RPMI7951 (cell line): ENCODE measurements at regions not wholly inside any gene's neighbourhood (a gene's known extent, or its start where the extent isn't known, plus 50 kb on each side); places are given as distances from the start of the nearest gene placed in this dataset.

ENCODE experiments used
- DNase-seq: peaks from one replicate; pipeline ENCODE4 v3.0.0-alpha.2; 2012; ENCODE audit warnings: low read depth

DNA sequence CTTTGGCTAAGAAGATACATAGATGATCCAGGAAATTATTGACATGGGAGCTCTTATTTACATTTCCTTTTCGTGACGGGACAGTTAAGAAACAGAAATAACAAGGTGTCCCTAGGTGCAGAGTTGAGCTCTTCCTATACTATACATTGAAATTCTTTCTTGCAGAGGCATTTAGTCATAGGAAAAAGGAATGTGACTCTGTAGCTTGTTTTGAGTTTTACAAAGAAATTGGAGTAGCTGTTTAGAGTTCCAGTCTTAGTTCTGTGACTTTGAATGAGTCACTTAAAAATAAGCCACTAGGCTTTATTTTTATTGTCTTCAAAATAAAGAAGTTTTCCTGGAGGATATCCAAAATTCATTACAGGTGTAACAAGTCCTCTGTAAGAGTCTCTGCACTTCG lies 723.5 kb upstream of the SGO1 start:
- DNase-seq, result no peak

GRCh38 chr3:20905210-20905805 lies 719.3 kb upstream of the SGO1 start:
- no peak for DNase-seq

GRCh38 chr3:20904671-20905070 lies 718.7 kb upstream of the SGO1 start:
- DNase-seq, result no peak

- no peak for DNase-seq
Measured at GRCh38 chr3:20898962-20899361, 713.0 kb upstream of the SGO1 start.

DNA sequence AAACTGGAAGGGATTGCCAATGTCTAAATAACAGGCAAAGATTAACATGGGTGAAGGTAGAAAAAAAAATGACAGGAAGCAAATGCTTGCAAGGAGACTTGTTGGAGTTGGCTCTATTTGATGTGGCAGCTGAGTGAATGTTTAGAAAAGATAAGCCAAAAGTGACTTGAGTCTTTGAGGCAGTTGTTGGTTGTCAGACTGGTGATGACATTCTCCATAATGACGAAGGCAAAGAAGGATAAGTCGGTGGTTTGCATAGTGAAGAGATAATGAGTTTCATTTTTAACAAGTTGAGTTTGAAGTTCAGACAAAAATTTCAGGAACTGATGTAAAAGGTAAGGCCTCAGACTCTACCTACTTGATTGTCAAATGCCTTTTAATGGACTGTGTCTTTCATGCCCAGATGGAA lies 704.1 kb upstream of the SGO1 start:
- no peak for DNase-seq

DNA sequence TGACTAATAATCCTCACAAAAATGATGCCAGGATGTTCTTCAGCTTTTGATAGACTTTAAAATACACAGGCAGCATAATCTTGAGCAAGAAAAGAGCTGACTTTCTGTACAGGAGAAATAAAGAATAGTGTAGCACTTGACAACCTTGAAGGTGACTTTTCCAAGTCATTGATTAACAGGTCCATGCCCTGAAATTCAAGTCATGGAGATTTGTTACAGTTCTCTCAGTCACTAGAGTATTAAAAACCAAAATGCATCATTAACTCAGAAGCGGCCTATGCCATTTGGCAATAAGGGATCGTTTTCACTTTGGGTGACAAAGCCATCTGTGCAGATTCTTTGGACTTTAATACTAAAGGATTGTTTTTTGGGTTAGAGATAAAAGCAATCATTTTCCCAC lies 692.7 kb upstream of the SGO1 start:
- DNase-seq, result no peak

DNA sequence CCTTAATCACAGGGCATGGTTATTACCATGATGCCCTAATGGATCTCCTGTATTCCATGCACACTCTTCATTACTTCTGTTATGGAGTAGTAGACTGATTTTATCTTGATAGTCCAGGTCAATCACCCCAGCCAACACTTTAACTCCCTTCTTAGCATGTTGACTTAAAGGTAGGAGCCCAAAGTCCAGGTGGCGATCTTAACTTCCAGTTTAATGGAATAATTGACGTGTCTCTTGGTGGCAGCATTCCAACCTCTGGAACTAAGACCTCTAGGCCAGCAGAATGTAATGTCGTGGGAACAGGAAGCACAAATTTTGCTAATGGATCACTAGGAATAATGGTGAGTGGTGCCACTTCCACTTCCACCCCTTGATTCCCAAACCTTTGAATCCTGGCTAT lies 687.2 kb upstream of the SGO1 start:
- no peak for DNase-seq

- DNase-seq, result no peak
Measured at GRCh38 chr3:20870106-20870899, 684.3 kb upstream of the SGO1 start.

DNA sequence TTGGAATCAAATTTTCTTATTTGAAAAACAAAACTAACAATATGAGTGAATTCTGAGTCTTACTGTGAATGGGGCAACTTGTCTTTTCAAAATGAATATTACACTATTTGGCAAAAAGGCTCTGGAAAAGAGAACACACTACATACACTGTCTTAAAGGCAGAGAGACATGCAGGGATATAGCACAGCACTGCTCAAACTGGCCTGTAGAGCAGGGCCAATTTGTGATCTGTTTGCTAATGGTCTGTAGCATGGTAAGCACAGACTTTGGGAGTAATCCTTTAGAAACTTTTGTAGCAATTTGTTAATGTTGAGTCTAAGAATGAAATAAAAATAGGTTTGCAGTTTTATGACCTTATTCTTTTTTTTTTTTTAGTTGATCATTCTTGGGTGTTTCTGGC lies 679.8 kb upstream of the SGO1 start:
- DNase-seq, result no peak

DNA sequence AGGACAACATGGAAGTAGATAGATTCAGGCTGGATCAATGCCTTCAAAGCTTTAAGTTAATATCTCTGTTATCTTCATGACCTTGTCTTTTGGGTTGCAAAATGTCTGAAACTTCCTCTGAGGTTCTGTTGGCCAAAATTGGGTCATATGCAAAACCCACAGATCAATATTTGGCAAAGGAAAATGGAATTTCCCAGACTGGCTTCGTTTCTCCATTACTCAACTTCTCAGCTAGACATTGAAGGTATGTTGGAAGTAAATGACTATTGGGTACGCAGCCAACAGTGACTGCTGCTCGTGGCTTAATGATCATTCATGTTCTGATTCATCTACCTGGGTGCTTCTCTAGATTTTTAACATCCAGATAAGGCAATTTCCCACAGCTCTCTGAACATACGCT lies 675.4 kb upstream of the SGO1 start:
- no peak for DNase-seq

- DNase-seq, result no peak
Measured at GRCh38 chr3:20857636-20858035, 671.6 kb upstream of the SGO1 start.

DNA sequence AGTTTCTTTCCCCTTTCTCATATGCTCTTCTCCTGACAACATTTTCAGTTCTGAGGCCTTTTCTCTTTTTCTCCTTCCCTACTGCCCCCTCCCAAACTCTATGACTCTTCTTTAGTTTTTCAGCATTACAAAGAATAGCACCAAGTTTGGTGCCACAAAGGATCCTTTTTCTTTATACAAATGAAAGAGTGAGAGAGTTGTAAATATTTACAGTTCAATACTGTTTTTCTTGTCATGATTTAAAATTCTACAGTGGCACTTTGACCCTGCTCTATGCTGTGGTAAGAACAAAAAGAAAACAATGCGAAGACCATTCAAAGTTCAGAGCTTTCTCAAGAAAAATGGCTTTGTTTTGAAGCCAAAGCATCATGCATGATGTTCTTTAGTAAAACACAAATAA lies 667.9 kb upstream of the SGO1 start:
- DNase-seq, result no peak

DNA sequence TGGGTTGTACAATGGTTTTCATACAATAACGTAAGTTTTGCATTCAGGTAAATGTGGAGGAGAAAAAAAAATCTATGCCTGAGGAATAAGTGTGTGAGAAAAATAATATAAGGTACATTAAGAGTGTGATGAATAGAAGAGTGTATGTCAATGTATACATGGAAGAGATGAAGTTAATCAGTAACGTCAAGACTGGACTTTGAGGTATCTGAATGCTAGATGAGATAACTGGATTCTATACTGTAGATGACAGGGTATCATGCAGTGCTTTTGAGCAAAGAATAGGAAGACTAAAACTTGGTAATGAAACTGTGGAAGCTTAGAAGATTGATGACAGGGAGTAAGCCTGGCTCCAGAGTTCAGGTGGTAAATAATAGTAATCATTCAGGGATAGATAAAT lies 666.7 kb upstream of the SGO1 start:
- no peak for DNase-seq

DNA sequence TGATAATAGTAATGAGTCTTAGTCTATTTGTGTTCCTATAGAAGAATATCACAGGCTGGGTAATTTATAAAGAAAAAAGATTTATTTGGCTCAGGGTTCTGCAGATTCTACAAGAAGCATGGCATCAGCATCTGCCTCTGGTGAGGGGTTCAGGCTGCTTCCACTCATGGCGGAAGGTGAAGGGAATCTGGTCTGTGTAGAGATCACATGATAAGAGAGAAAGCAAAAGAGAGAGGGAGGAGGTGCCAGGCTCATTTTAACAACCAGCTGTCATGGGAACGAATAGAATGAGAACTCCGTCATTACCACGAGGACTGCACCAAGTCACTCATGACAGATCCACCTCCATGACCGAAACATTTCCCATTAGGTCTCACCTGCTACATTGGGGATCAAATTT lies 664.0 kb upstream of the SGO1 start:
- no peak for DNase-seq

- no peak for DNase-seq
Measured at GRCh38 chr3:20846832-20847231, 660.8 kb upstream of the SGO1 start.

- DNase-seq, result no peak
Measured at GRCh38 chr3:20846066-20846465, 660.1 kb upstream of the SGO1 start.

- no peak for DNase-seq
Measured at GRCh38 chr3:20844851-20845250, 658.8 kb upstream of the SGO1 start.

DNA sequence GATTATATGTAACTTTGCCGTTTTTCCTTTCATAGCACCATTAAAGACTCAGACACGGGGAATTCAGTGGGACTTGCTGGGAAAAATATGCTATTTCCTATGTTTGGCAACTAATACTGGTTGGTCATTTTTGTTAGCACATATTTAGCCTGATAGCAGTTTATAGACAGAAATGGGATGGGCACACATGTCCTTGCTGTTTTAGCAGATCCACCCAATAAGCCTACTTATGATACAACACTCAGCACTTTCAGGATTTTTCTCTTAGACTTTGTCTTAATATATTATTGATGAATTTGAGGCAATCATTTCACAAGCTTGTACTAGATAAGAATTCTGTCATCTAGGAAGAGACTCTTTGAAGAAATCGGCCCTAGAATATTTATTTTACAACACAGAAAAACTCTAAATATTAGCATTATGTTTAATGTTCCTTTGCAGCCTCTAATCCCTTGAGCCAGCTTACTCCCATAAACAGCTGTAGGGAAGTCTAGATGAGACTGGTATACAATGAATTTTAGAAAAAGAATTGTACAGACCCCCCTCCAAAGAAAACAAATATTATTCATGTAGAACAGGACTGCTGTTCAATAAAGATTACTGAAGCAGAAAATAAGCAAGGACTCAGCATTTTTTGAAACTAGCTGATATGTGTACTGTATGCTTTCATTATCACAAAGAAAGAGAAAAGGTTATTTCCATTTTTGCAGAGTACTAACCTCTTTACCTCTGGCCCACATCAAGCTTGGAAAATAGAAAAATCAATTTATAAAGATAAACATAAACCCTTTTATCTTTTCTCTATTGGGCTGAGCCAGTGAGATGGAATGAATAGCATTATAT lies 656.8 kb upstream of the SGO1 start:
- no peak for DNase-seq

GRCh38 chr3:20842002-20842401 lies 656.0 kb upstream of the SGO1 start:
- no peak for DNase-seq

GRCh38 chr3:20837676-20838302 lies 651.8 kb upstream of the SGO1 start:
- no peak for DNase-seq

GRCh38 chr3:20836801-20837200 lies 650.8 kb upstream of the SGO1 start:
- DNase-seq, result no peak

- no peak for DNase-seq
Measured at GRCh38 chr3:20832963-20833362, 647.0 kb upstream of the SGO1 start.
